22Rv1 (cell line): ENCODE measurements at regions not wholly inside any gene's neighbourhood (a gene's known extent, or its start where the extent isn't known, plus 50 kb on each side); places are given as distances from the start of the nearest gene placed in this dataset.

Experiments
- CTCF ChIP-seq: fragments of 450-650 bp; IDR thresholded peaks from 2 replicates; pipeline ENCODE4 v1.5.1; 2017; ENCODE audit warnings: mild to moderate bottlenecking
- ZFX ChIP-seq: fragments of 450-650 bp; IDR thresholded peaks from 2 replicates; pipeline ENCODE4 v1.6.1; 2017; ENCODE audit warnings: antibody characterized with exemption, borderline replicate concordance

- TF ChIP-seq CTCF: no peak
- no peak for TF ChIP-seq ZFX
Measured at GRCh38 chr6:88544986-88545612, 379.0 kb upstream of the CNR1 start.
